ENCODE measurements at regions not wholly inside any gene's neighbourhood (a gene's known extent, or its start where the extent isn't known, plus 50 kb on each side); places are given as distances from the start of the nearest gene placed in this dataset.
A peak's percentile ranks its signal among the peaks of the same experiment; 100 is the strongest.

- peaks cover 17% of the 10 kb centered on the region for H3K23me2 ChIP-seq (ENCODE audit: low read depth, low read length)
- peak in 1 of 2 experiments; percentile 54 for DNase-seq (ENCODE audit: low read depth in 1 of 2, low spot score in 2 of 2)
- H3K18ac ChIP-seq (ENCODE audit: extremely low read depth, low read length) = no peak overlapping the region
- no peaks in the 10 kb centered on the region for H3K36me3 ChIP-seq (ENCODE audit: control insufficient read depth in 2 of 4, insufficient read depth in 4 of 4, low read length in 3 of 4)
- H2BK12ac ChIP-seq (ENCODE audit: low read depth, low read length) = no peak overlapping the region
- no peak overlapping the region for H4K5ac ChIP-seq (ENCODE audit: insufficient read length, low read depth, low read length)
- H3K4ac ChIP-seq (replicated peaks; ENCODE audit: insufficient read length, low read depth, low read length) = no peak overlapping the region
- H3K4me3 ChIP-seq (ENCODE audit: extremely low read depth in 1 of 4, insufficient read depth in 2 of 4, low read depth in 3 of 4, low read length in 4 of 4) = peak overlapping the region; percentile 22 to 66 (median 56); a peak in 7 of 8 replicates
- FAIRE-seq = no peak
- POLR2A ChIA-PET (ENCODE audit: partially characterized antibody) = no interaction called here
- no peak overlapping the region for H2BK15ac ChIP-seq (ENCODE audit: low read length)
- peak overlapping the region; percentile 74; the same call in 1 of the 2 replicates for H2AFZ ChIP-seq (ENCODE audit: low read length)
- WGBS, 2 experiments (ENCODE audit: extremely low coverage in 1 of 2, insufficient coverage in 1 of 2, insufficient read length in 1 of 2, insufficient replicate concordance in 2 of 2, low coverage in 1 of 2, low lambda C conversion rate in 2 of 2, missing lambda C conversion rate in 1 of 2) = 24% methylated on average over 17 of the region's 35 CpGs; no CpG with 5 or more reads in 1 of the 2 experiments
- peak overlapping the region; percentile 81 to 89 for H3K4me2 ChIP-seq (ENCODE audit: insufficient read depth in 1 of 2, low read depth in 2 of 2, low read length in 2 of 2)
- H3K9me3 ChIP-seq (ENCODE audit: insufficient read depth in 2 of 2, low read depth in 1 of 2, low read length in 1 of 2) = no peaks in the 10 kb centered on the region
- peaks cover 0 to 10% (median 4%) of the 10 kb centered on the region in 4 experiments; a peak in 5 of 7 replicates for H3K4me1 ChIP-seq (replicated peaks in 1 of 4; ENCODE audit: control insufficient read depth in 3 of 4, insufficient read depth in 4 of 4, low read length in 3 of 4)
- no peak overlapping the region for H4K91ac ChIP-seq (replicated peaks; ENCODE audit: insufficient read length, low read length)
- no peak overlapping the region for H3K23ac ChIP-seq (ENCODE audit: insufficient read length)
- no peak overlapping the region for H3K27ac ChIP-seq (ENCODE audit: low read depth, low read length)
- H2BK120ac ChIP-seq (replicated peaks; ENCODE audit: low read depth, low read length) = no peak overlapping the region
- H3K79me2 ChIP-seq (ENCODE audit: control insufficient read depth in 1 of 2, insufficient read depth in 2 of 2, low read length in 2 of 2) = no peaks in the 10 kb centered on the region
- no peak overlapping the region for H3K14ac ChIP-seq (ENCODE audit: insufficient read length)
- no peak overlapping the region for H4K8ac ChIP-seq (ENCODE audit: extremely low read depth, insufficient read depth, low read length)
- CTCF ChIA-PET (ENCODE audit: partially characterized antibody) = interaction anchor here (0.9 to 1.4 kb wide), 2 partner anchors 204 to 763 kb away, joined by 3 to 4 read pairs; no protein-coding TSS in a partner anchor
- H2BK20ac ChIP-seq (ENCODE audit: low read length) = no peak overlapping the region
- H3K27me3 ChIP-seq (replicated peaks in 1 of 4; ENCODE audit: control insufficient read depth in 3 of 4, extremely low read depth in 1 of 4, insufficient read depth in 3 of 4, low read length in 3 of 4) = peaks cover 13 to 35% (median 29%) of the 10 kb centered on the region in 4 experiments
- H2AK5ac ChIP-seq (ENCODE audit: low read depth, low read length) = no peak overlapping the region
- H3K79me1 ChIP-seq (ENCODE audit: low read depth, low read length) = no peaks in the 10 kb centered on the region
- no peak overlapping the region for H3K9ac ChIP-seq (replicated peaks in 1 of 4; ENCODE audit: extremely low read depth in 1 of 4, low read depth in 3 of 4, low read length in 3 of 4)
- H2BK5ac ChIP-seq (ENCODE audit: low read depth, low read length) = no peak overlapping the region
- no peak overlapping the region for H3K56ac ChIP-seq (replicated peaks; ENCODE audit: insufficient read length, low read depth, low read length)
- H4K20me1 ChIP-seq (replicated peaks in 1 of 2; ENCODE audit: control insufficient read depth in 1 of 2, insufficient read depth in 2 of 2, low read length in 2 of 2) = peaks cover 0 to 3% of the 10 kb centered on the region in 2 experiments
- TF ChIP-seq RNF2 (IDR thresholded peaks at IDR 0.05; ENCODE audit: borderline replicate concordance, low read depth, low read length, missing control alignments, poor library complexity, severe bottlenecking) (peak; percentile 58), TBP (IDR thresholded peaks at IDR 0.05; ENCODE audit: low read depth, low read length) (no peak), GTF2F1 (IDR thresholded peaks at IDR 0.05; ENCODE audit: borderline replicate concordance, low read depth, low read length) (no peak), TAF1 (IDR thresholded peaks at IDR 0.05; ENCODE audit: low read depth, low read length) (no peak), EP300 (IDR thresholded peaks at IDR 0.05; ENCODE audit: borderline replicate concordance in 1 of 2, low read depth in 2 of 2, low read length in 2 of 2) (no peak), ASH2L (IDR thresholded peaks at IDR 0.05; ENCODE audit: low read length) (peak; percentile 46), EZH2 (IDR thresholded peaks at IDR 0.05; ENCODE audit: low read depth, low read length, severe bottlenecking) (peak; percentile 64), KDM4A (IDR thresholded peaks at IDR 0.05; ENCODE audit: low read depth, low read length, severe bottlenecking) (peak; percentile 2), ATF3 (IDR thresholded peaks at IDR 0.05; ENCODE audit: insufficient read depth, low read depth, low read length) (no peak), CREB1 (IDR thresholded peaks at IDR 0.05) (no peak), SUZ12 (IDR thresholded peaks at IDR 0.05; ENCODE audit: low read length) (peak; percentile 46)
Measured at GRCh38 chr3:24830230-24831152, 335.8 kb upstream of the THRB start.

Measured in H1 (cell line).